Epidermal melanocyte (primary cell): ENCODE measurements at regions not wholly inside any gene's neighbourhood (a gene's known extent, or its start where the extent isn't known, plus 50 kb on each side); places are given as distances from the start of the nearest gene placed in this dataset.
"Not testable (repeated sequence)": the region's sequence is repeated elsewhere in the genome, so short reads cannot be mapped to it uniquely, and the experiment has no call there.

ENCODE experiments used
- DNase-seq: peaks from one replicate; pipeline ENCODE4 v3.0.0; 2011; ENCODE audit warnings: low spot score; ENCODE audit not compliant: insufficient read length

GRCh38 chr7:20083781-20084180, 133.4 kb downstream of the MACC1 start:
- peak; percentile 35 for DNase-seq

GRCh38 chr7:20079080-20079479, 138.1 kb downstream of the MACC1 start:
- DNase-seq, result no peak

- no peak for DNase-seq
Measured at GRCh38 chr7:20076835-20077234, 140.3 kb downstream of the MACC1 start.

- no peak for DNase-seq
Measured at GRCh38 chr7:20075992-20076820, 141.0 kb downstream of the MACC1 start.

GRCh38 chr7:20075440-20075839, 141.7 kb downstream of the MACC1 start:
- no peak for DNase-seq

- DNase-seq, result not testable (repeated sequence)
Measured at GRCh38 chr7:20068004-20068403, 149.2 kb downstream of the MACC1 start.

GRCh38 chr7:20064974-20065862, 152.0 kb downstream of the MACC1 start:
- DNase-seq, result no peak

GRCh38 chr7:20064181-20064970, 152.8 kb downstream of the MACC1 start:
- DNase-seq, result no peak

- DNase-seq, result no peak
Measured at GRCh38 chr7:20063644-20064043, 153.5 kb downstream of the MACC1 start.

- DNase-seq, result no peak
Measured at GRCh38 chr7:20062932-20063331, 154.3 kb downstream of the MACC1 start.

- no peak for DNase-seq
Measured at GRCh38 chr7:20053334-20054104, 163.7 kb downstream of the MACC1 start.

- DNase-seq, result no peak
Measured at GRCh38 chr7:20050241-20050966, 166.8 kb downstream of the MACC1 start.

GRCh38 chr7:20038676-20039075, 178.5 kb downstream of the MACC1 start:
- DNase-seq, result no peak

- DNase-seq, result no peak
Measured at GRCh38 chr7:20035279-20035875, 181.8 kb downstream of the MACC1 start.

- DNase-seq, result peak; percentile 26
Measured at GRCh38 chr7:20033621-20034400, 183.4 kb downstream of the MACC1 start.

GRCh38 chr7:20032741-20033140, 184.4 kb downstream of the MACC1 start:
- DNase-seq, result no peak

GRCh38 chr7:20030915-20031362, 186.2 kb downstream of the MACC1 start:
- no peak for DNase-seq

GRCh38 chr7:20030417-20030816, 186.8 kb downstream of the MACC1 start:
- no peak for DNase-seq

GRCh38 chr7:20026762-20027161, 190.4 kb downstream of the MACC1 start:
- no peak for DNase-seq
